HG02938 (cell line): ENCODE measurements at regions not wholly inside any gene's neighbourhood (a gene's known extent, or its start where the extent isn't known, plus 50 kb on each side); places are given as distances from the start of the nearest gene placed in this dataset.
"Not testable (repeated sequence)": the region's sequence is repeated elsewhere in the genome, so short reads cannot be mapped to it uniquely, and the experiment has no call there.

ENCODE experiments used
- ATAC-seq: cut with Tn5 transposase; IDR thresholded peaks from one replicate; pipeline ENCODE4 v1.9.1; 2021; ENCODE audit warnings: mild to moderate bottlenecking, moderate library complexity; ENCODE audit not compliant: unreplicated experiment

- ATAC-seq = no peak
Measured at GRCh38 chr7:124257638-124258308, 224.9 kb upstream of the TMEM229A start.

DNA sequence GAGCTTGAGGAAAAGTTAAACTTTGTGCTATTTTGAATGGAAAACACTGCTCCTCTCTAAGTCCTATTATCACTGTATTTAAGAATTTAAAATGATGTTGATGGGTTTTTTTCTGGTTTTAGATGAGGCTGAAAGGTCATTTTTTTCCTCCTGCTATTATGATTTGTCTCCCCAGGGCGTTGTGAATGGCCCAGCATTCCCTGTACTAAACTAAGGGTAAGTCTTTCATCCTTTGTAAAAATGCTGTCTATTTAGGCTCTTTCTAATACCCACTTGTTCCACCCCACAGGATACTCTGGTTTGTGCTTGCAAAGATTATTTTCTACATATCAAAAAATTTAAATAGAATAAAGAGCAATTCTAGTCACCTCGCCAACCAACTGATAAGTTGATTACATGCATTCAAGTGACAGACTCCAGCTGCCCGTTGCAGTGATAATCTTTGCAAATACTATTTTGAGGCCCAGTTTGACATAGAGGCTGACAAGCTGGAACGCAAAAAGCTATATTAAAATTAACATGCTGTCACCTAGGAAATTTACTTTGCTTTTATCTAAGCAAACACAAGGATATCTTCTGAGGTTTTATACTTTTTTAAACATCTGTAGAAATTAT, 222.3 kb upstream of the TMEM229A start:
- ATAC-seq = no peak

GRCh38 chr7:124254396-124254795, 221.5 kb upstream of the TMEM229A start:
- no peak for ATAC-seq

DNA sequence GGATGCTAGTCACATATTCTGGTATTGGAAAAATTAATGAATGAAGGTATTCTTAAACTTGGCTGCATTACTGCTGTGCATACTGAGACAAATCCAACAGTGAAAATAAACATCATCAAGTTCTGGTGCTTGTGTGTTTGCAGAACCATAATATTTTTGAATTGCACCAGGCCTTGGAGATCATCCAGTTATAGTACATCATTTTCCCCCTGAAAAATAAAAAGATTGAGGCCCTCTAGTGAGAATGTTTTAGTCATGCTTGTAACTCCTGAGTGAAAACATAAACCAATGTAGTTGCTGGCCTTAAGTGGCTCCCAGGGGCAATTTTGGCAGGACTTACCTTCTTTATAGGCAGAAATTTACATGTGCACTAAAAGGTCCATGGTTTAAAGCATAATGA, 218.8 kb upstream of the TMEM229A start:
- no peak for ATAC-seq

DNA sequence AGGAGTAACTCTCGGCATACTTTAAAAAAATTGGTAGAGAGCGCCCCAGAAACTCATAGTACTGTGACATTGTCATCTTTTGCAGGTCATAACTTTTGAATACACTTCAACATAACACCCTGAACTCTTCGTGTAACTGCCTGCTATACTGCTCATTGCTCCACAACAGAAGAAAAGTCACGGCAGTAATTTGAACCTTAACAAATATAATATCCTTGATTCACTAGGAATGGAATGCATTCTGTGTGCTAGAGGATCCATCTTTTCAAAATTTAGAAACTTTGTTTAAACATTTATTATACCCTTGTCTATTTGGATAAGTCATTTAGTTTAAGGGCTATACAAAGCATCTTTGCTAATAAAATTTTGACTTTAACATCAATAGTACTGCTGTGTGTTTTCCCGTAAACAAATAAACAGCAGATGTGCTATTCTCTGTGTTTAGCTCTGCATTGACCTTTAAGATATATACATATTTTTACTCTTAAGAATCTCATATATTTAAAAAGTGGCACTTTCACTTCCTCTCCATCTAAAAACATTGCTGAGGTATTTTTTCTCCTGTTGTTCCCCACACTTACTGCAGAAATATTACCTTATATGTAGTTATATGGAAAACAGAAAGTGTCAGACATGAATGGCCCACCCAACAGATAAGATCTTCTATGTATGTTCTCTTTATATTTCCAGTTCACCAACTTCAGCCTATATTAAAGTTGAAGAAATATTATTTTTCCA, 217.6 kb upstream of the TMEM229A start:
- ATAC-seq = no peak

DNA sequence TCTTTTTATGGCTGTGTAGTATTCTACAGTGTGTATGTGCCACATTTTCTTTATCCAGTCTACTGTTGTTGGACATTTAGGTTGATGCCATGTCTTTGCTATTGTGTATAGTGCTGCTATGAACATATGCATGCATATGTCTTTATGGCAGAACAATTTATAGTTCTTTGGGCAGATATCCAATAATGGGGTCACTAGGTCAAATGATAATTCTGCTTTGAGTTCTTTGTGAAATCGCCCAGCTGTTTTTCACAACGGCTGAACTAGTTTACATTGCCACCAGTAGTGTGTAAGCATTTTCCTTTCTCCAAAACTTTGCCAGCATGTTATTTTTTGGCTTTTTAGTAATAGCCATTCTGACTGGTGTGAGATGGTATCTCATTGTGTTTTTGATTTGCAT, 214.8 kb upstream of the TMEM229A start:
- ATAC-seq = no peak

- ATAC-seq = no peak
Measured at GRCh38 chr7:124246262-124246863, 213.5 kb upstream of the TMEM229A start.

DNA sequence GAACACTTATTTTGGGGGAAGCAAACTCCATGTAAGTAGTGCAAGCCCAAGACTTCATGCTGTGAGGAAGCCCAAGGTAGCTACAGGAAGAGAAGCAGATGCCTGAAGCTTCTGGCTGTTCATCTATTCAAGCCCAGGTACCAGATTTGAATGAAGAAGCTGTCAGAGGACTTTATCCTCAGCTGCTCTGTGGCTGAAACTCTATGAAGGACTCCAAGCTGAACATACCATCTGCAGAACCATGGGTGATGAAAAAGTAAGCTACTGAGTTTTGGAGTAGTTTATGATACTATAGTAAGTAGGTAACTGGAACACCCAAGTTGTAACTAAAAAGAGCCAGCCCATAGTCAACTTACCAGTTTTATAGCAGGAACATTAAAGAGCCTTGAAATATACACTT, 211.6 kb upstream of the TMEM229A start:
- ATAC-seq = not testable (repeated sequence)

DNA sequence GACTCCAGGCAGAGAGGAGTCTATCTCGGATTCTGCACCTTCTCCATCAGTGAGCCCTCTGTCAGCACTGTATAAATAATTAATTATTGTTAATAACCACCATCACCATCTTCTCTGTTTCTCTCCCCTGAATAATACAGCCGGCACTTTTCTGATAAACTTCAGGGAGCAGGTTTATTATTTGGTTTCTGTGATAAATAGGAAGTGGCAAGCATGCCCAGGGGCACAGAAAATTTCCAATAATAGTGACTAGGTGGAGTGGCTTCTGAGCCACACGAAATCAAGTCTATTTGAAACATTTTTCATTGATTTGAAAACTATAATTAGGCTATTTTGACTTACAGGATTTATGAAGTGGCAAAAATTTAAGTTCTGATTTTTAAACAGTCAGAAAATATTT, 186.8 kb upstream of the TMEM229A start:
- ATAC-seq = no peak

DNA sequence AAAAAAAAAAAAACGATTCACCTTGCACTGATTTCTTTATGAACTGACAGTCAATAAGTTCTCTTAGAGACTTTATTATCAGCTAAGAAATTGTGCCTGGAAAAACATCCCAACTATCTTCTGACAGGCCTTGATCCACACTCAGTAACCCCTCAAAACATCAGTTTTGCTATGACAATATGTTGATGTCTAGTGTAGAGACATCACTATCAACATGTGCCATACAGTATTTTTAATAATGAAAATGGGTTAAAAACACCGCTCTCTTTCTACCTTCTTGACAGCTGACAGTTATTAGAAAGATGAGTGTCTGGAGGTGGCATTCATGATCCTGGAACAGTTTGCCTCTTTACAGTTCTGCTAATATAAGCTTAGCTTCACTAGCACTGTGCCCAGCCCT, 175.8 kb upstream of the TMEM229A start:
- no peak for ATAC-seq

DNA sequence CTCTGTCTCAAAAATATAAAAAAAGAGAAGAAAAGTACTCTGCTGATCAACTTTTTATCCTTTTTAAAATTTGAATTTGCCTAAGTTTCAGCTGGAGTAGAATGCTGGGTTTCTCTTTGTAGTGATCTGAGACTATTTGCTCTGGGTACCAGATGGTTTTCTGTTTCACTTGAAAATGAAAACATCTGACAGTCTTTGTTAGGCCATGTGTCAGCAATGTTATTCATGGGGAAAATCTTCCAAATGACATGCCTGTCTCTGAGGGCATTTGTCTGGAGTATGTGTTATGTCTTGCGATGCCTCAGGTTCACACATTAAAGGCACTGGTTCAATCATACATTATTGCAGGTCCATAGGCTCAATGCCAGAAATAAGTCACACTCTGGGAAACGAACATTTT, 175.3 kb upstream of the TMEM229A start:
- ATAC-seq = no peak

DNA sequence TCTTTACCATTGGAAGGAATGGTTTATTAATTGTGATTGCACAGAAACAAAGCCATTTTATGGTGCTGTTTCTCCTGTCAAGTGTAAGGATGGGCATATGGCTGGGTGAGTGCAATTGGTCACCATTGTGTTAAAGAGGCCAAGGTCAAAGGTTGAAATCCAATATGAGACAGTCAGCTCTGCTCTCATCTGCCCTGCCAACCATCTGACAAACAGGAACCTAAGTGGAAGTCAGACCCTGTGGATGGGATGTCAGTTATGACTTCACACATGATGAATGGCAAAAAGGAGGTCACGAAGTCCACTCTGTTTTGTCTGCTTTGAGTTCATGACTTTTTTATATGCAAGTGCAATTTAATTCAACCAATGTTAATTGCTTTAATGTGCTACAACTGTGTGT, 172.7 kb upstream of the TMEM229A start:
- no peak for ATAC-seq

DNA sequence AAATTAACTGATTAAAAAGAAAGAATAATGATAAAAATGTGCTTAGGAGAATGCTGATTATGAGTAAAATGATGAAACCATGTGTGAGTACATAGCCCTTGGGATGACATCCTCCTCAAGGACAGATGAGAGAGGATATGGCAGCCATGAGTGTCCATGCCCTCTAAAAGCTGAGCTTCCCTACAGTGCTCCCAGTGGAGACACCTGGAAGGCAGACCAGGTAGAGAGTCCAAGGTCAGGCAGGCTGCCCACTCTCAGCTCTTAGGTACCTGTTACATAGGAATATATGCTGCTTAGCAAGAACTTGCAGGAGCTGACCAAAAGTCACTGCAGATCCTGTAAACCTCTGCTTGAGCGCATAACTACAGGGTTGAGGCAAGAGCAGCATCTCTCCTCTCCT, 169.7 kb upstream of the TMEM229A start:
- no peak for ATAC-seq

DNA sequence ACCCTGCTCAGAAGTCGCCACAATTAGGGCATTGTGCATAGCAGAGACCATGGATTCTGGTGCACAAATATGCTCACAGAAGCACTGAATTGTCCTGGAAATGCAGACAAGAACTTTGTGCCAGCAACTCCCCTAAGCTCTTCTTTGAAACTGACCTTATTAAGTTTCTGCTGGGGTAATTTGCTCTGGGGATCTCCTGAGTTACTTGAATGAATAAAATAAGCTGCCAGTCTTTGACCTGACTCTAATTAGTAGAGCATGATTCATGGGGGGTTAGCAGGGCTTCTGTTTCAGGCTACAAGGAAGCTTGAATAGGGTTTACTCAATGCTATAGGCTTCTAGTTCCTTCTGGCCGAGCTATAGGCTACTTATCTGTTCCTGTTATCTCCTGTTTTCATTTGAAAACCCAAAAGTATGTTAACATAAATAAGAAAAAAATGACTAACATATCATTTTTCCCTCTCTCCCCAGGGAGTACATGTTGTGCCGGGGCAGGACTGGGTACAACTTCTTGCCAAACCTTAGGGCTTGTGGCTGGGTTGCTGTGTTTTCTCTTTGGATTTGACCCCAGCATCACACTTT, 169.0 kb upstream of the TMEM229A start:
- no peak for ATAC-seq

DNA sequence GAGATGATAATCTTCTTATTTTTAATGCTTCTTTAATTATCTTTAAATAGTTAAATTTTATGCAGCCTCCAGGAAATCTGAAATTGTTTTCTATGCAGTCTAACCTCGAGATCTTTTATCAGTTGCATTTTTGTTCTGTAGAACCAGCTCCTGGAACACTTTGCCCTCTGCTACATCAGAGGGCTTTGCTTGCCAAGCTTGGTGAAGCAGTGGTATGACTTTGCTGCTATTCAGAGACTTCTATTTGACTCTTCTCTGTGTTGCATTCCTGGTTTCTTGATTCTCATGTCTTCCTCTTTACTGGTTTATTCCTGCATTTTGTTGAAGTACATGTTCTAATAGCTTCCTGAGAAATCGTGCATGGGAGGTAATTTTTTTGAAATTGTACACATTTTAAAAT, 163.7 kb upstream of the TMEM229A start:
- ATAC-seq = no peak

DNA sequence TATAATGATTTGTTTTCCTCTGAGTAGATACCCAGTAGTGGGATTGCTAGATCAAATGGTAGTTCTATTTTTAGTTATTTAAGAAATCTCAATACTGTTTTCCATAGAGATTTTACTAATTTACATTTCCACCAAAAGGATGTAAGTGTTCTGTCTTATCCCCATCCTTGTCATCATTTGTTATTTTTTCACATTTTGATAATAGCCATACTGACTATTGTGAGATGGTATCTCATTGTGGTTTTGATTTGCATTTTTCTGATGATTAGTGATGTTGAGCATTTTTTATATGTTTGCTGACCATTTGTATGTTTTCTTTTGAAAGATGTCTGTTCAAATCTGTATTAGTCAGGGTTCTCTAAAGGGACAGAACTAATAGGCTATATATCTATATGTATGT, 160.0 kb upstream of the TMEM229A start:
- ATAC-seq = no peak

GRCh38 chr7:124191713-124192112, 158.8 kb upstream of the TMEM229A start:
- ATAC-seq = no peak

GRCh38 chr7:124191030-124191429, 158.2 kb upstream of the TMEM229A start:
- no peak for ATAC-seq

GRCh38 chr7:124188576-124188975, 155.7 kb upstream of the TMEM229A start:
- ATAC-seq = no peak

DNA sequence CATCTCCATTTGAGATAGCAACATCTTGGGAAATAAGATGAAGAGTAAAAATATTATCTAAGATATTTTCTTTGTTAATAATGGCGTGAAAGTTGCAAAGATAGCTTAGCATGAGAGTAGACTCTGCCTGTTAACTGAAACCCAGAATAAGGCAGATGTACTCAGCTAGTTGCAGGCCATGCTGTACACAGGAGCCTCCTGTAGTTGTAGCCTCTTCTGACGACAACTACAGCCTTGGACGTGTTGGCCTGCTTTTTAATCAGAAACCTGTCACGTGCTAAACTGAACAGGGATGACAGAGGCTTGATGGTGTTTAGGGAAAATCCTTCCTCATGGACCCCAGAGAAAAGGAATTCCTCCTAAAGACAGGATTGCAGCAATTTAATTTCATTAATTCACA, 155.1 kb upstream of the TMEM229A start:
- no peak for ATAC-seq

- no peak for ATAC-seq
Measured at GRCh38 chr7:124183649-124184048, 150.8 kb upstream of the TMEM229A start.

DNA sequence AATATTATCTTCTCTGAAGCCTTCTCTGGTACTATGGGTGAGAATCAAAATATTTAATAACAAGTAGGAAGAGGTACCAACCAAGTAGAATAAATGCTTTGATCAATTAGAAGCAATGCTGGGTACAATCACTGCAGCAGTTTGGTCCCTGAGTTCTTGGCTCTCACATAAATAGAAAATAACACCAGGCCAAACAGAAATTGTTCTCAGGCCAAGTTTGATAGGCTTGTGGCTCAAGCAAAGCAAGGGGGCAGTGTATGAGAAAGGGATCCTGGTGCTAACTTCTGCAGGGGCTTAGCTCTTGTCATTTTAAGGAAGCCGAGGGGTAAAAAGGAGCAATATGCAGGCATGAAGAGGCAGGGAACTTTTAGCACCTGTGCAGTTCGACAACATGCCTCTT, 146.8 kb upstream of the TMEM229A start:
- ATAC-seq = no peak
